PC-3 (cell line): ENCODE measurements at regions not wholly inside any gene's neighbourhood (a gene's known extent, or its start where the extent isn't known, plus 50 kb on each side); places are given as distances from the start of the nearest gene placed in this dataset.

Experiments
- EZH2 ChIP-seq: fragments of 300-600 bp; sonication (generic); IDR thresholded peaks from one replicate; pipeline ENCODE4 v1.6.1; 2017; ENCODE audit warnings: antibody characterized with exemption, mild to moderate bottlenecking, low read length; ENCODE audit not compliant: unreplicated experiment
- EZH2phosphoT487 ChIP-seq: fragments of 300-600 bp; sonication (generic); IDR thresholded peaks from 2 replicates; pipeline ENCODE4 v1.6.1; 2018; ENCODE audit warnings: mild to moderate bottlenecking, antibody characterized with exemption, low read length, borderline replicate concordance
- TF ChIP-seq, protein P1 (sequence below): fragments of 300-600 bp; sonication (generic); conservative IDR thresholded peaks from 2 replicates; pipeline ENCODE4 v1.5.1; 2017; ENCODE audit warnings: antibody characterized with exemption, low read depth, mild to moderate bottlenecking, low read length

DNA sequence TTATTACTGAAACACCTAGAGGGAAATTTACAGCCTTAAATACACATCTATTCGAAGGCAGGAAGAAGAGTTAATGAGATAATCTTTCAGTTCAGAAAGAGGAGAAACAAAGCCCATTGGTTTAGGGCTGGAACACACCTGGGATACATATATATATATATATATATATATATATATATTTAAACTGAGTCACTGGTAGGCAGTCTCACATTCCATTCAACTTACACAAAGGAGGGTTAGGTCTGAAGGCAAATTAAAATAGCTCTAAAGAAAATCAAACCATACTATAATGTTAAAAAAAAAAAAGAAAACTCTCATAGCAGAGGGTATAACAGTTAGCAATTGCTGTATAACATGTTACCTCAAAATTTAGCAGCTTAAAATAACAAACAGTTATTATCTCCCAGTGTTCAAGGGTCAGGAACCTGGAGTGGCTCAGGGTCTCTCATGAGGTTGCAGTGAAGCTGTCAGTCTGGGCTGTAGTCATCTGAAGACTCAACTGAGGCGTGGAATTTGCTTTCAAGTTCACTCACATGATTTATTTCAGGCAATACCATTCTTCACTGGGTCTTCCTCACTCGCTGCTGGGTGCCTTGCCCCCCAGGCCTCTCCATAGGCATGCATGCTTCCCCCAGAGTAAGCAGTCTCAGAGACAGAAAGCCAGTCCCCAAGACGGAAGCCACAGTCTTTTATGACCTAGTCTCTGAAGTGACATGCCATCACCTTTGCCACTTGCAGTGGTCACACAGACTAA is 332.8 kb downstream of the NSG2 start:
- TF ChIP-seq, protein P1, sequence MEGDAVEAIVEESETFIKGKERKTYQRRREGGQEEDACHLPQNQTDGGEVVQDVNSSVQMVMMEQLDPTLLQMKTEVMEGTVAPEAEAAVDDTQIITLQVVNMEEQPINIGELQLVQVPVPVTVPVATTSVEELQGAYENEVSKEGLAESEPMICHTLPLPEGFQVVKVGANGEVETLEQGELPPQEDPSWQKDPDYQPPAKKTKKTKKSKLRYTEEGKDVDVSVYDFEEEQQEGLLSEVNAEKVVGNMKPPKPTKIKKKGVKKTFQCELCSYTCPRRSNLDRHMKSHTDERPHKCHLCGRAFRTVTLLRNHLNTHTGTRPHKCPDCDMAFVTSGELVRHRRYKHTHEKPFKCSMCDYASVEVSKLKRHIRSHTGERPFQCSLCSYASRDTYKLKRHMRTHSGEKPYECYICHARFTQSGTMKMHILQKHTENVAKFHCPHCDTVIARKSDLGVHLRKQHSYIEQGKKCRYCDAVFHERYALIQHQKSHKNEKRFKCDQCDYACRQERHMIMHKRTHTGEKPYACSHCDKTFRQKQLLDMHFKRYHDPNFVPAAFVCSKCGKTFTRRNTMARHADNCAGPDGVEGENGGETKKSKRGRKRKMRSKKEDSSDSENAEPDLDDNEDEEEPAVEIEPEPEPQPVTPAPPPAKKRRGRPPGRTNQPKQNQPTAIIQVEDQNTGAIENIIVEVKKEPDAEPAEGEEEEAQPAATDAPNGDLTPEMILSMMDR, result no peak
- no peak for TF ChIP-seq EZH2phosphoT487
- no peak for TF ChIP-seq EZH2
